ENCODE measurements at regions not wholly inside any gene's neighbourhood (a gene's known extent, or its start where the extent isn't known, plus 50 kb on each side); places are given as distances from the start of the nearest gene placed in this dataset.

- TF ChIP-seq CTCF (IDR thresholded peaks at IDR 0.05) = no peak
- TF ChIP-seq POLR2A (IDR thresholded peaks at IDR 0.05) = no peak
- Histone ChIP-seq H3K9me3 (no peaks in the 10 kb centered on the region), H3K4me3 (replicated peaks in 1 of 3) (no peak overlapping the region), H3K27ac (no peak overlapping the region), H3K27me3 (no peaks in the 10 kb centered on the region), H3K4me1 (peaks cover 0 to 12% of the 10 kb centered on the region in 2 donors), H3K36me3 (no peaks in the 10 kb centered on the region)
- WGBS, 2 donors = 81% methylated on average over 8 of the region's 8 CpGs
- no peak for DNase-seq
- intact Hi-C loops (cut with DNase I) = no loop called here
These were observed 76.7 kb downstream of the PITPNM2 start for GRCh38 chr12:123073962-123074801.

GRCh38 chr12:123073292-123073691 lies 77.6 kb downstream of the PITPNM2 start:
- no peak for TF ChIP-seq CTCF (IDR thresholded peaks at IDR 0.05)
- no peak for TF ChIP-seq POLR2A (IDR thresholded peaks at IDR 0.05)
- no peak for DNase-seq
- intact Hi-C loops (cut with DNase I) = no loop called here
- Histone ChIP-seq H3K36me3 (no peaks in the 10 kb centered on the region), H3K4me1 (peaks cover 0 to 12% of the 10 kb centered on the region in 2 donors), H3K9me3 (no peaks in the 10 kb centered on the region), H3K27ac (no peak overlapping the region), H3K27me3 (no peaks in the 10 kb centered on the region), H3K4me3 (replicated peaks in 1 of 3) (no peak overlapping the region)
- WGBS, 2 donors = 87 to 88% methylated on average over 3 of the region's 3 CpGs

GRCh38 chr12:123071857-123072256 lies 79.0 kb downstream of the PITPNM2 start:
- WGBS, 2 donors = 84 to 93% methylated on average over 5 of the region's 5 CpGs
- intact Hi-C loops (cut with DNase I) = no loop called here
- Histone ChIP-seq H3K4me3 (replicated peaks in 1 of 3) (no peak overlapping the region), H3K27ac (no peak overlapping the region), H3K27me3 (no peaks in the 10 kb centered on the region), H3K9me3 (no peaks in the 10 kb centered on the region), H3K36me3 (no peaks in the 10 kb centered on the region), H3K4me1 (peaks cover 0 to 12% of the 10 kb centered on the region in 2 donors)
- no peak for DNase-seq
- TF ChIP-seq POLR2A (IDR thresholded peaks at IDR 0.05) (no peak), CTCF (IDR thresholded peaks at IDR 0.05) (no peak)

GRCh38 chr12:123071099-123071800 lies 79.6 kb downstream of the PITPNM2 start:
- peaks cover 0 to 12% of the 10 kb centered on the region in 2 donors for H3K4me1 ChIP-seq
- no peak for TF ChIP-seq CTCF (IDR thresholded peaks at IDR 0.05)
- no peak for TF ChIP-seq POLR2A (IDR thresholded peaks at IDR 0.05)
- no peak overlapping the region for H3K27ac ChIP-seq
- no peaks in the 10 kb centered on the region for H3K9me3 ChIP-seq
- no peaks in the 10 kb centered on the region for H3K27me3 ChIP-seq
- intact Hi-C loops (cut with DNase I) = no loop called here
- no peak overlapping the region for H3K4me3 ChIP-seq (replicated peaks in 1 of 3)
- DNase-seq = no peak
- H3K36me3 ChIP-seq = no peaks in the 10 kb centered on the region
- 85 to 87% methylated on average over 4 to 14 of the region's 14 CpGs for WGBS, 2 donors
